NCI-H460 (cell line): ENCODE measurements at regions not wholly inside any gene's neighbourhood (a gene's known extent, or its start where the extent isn't known, plus 50 kb on each side); places are given as distances from the start of the nearest gene placed in this dataset.
"Not testable (repeated sequence)": the region's sequence is repeated elsewhere in the genome, so short reads cannot be mapped to it uniquely, and the experiment has no call there.

Source experiments
- DNase-seq: peaks from one replicate; pipeline ENCODE4 v3.0.0-alpha.2; 2016; ENCODE audit warnings: low read depth; ENCODE audit errors: extremely low read depth

DNA sequence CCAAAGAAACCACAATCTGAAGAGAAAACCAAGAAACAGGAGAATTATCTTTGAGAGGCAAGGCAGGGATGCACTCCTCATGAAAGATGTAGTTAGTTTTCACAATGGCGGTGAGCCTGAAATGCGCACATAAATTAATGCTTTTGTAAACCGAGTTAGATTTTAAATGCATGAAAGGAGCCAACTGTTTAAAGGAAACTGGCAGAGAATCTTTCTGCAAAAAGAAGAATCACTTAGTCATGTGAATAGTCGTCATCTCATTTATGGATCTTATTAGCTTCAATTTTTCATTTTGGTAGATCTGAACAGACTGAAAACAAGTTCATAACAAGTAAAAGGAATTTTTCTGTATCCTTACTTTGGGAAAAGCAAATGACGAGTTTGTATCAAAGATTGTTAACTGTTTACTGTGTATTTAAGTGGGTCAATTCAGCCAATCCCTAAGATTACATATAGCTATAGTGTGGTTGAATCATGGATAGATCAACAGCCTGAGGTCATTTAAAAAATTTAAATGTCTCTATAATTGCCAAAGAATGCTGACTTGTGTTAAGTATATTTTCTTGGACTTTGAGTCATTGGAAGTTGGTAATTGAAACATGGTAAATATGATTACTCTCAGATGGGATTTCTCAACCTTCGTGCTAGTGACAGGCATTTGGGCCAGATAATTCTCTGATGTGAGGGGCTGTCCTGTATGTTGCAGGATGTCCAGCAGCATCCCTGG lies 226.6 kb upstream of the KAZN start:
- DNase-seq, result no peak

DNA sequence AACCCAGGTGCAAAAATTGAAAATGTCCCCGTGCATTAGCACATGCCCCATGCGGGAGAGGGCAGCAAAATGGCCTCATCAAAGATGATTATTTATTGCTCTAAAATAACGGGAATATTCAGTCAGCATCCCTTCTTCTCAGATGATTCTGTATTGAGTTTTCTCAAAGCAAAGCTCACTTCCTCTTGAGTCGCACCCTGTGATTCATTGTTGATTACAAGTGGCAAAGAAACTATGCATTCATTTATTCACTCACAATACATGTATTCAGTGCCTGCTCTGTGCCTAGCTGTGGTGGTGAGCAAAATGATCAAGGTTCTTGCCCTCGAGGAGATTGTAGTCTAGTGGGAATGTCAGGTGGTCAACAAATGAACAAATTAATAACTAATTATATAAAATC lies 226.0 kb upstream of the KAZN start:
- DNase-seq, result no peak

DNA sequence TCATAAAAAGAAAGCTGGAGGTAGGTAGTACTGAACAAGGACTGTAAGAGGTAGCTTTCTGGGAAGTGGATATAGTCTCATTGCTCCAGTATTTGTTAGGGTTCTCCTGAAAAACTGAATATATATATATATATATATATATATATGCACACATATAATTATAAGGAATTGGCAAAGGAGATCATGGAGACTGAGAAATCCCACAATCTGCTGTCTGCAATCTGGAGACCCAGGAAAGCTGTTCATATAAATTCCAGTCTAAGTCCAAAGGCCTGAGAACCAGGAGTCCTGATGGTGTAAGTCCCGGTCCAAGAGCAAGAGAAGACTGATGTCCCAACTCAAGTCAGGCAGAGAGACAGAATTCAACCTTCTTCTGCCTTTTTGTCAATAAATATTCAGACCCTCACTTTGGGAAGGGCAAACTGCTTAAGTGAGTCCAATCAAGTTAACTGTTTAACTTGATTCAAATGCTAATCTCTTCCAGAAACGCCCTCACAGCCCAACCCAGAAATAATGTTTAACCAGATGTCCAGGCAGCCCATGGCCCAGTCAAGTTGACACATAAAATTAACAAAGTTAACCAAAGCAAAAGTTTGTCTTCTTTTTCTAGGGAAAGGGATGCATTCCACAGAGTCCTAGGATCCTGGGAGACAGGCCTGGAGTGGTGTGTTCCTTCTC lies 225.3 kb upstream of the KAZN start:
- no peak for DNase-seq

DNA sequence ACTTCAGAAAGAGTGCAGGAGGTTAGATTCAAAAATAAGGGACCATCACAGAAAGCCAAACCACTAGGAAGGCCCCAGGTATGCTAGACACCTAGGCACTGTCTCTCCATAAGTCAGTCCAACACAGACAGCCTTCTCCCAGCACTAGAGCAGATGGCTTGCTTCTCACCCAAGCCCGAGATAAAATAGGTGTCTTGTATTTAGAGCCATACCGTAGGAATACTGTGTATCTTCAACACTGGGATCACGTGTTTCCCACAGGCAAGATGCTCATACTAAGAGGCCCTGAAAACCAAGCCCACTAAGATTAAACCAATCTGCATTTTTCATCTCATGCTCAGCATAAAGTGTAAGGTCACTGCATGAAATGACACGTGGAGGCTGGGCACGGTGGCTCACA lies 223.3 kb upstream of the KAZN start:
- no peak for DNase-seq

DNA sequence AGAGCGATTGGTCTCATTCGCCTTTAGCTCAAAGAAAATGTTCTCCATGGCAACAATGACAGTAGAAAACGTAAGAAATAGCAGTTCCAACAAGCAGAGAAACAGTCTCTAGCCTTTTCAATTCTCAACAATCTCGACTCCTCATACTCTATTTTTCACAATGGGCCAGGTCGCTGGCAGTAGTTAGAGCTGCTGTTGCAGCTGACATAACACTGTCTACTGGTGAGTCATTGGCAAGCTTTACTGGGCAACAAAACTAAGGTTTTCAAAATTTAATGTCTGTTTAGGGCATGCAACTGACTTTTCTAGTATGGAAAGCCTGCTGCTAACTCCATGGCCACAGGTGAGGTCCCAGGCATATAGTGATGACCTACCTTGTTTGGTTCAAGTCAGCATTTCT lies 221.1 kb upstream of the KAZN start:
- DNase-seq, result no peak

DNA sequence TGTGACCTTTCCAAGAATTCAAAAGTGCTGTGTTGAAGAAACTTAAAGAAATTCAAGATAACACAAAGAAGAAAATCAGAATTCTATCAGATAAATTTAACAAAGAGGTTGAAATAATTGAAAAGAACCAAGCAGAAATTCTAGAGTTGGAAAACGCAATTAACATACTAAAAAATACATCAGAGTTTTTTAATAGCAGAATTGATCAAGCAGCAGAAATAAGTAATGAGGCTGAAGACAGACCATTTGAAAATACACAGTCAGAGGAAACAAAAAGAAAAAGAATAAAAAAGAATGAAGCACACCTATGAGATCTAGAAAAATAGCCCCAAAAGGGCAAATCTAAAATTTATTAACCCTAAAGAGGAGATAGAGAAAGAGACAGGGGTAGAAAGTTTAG lies 218.1 kb upstream of the KAZN start:
- DNase-seq, result no peak

DNA sequence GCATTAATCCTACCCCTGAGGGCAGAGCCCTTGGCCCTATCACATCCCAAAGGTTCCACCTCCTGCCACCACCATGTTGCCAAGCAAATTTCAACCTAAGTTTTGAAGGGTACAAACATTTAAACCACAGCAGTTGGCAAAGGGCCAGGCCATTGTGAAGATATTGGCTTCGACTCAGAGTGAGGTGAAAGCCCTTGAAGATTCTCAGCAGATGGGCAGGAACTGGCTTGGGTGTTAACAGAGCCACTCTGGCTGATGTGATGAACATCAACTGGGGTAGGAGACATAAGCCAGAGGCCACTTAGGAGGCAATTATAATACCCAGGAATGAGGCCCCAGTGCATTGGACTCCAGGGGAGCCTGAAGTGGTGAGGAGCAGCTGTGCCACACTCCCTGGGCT lies 207.7 kb upstream of the KAZN start:
- no peak for DNase-seq

DNA sequence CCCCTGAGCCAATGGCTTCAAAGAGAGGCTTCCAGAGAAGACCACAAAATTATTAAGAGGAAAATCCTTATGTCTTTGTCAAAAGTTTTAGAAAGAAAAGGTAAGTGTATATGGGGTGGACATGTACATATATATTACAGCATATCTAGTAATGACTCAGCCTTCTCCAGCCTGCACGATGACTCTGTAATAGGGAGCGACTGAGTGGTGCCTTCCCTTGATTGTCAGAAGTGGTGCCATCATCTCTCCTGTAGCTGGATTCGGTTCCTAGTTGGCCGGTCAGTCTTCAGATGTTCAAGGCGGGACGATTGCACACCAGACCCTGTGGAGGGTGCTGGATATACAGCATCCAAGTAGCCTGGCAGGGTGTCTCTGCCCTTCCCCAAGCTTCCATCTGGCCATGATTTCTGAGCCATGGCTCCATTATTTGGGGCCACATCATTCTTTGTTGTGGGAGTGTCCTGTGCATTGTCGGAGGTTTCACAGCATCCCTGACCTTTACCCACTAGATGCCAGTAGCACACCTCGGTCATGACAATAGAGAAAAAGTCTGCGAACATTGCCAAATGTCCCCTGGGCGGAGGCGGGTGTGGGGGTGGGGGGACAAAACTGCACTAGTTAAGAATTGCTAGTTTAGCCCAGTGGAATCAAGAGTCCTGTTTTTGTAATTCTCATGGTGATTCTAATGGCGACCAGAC lies 206.2 kb upstream of the KAZN start:
- DNase-seq, result no peak

DNA sequence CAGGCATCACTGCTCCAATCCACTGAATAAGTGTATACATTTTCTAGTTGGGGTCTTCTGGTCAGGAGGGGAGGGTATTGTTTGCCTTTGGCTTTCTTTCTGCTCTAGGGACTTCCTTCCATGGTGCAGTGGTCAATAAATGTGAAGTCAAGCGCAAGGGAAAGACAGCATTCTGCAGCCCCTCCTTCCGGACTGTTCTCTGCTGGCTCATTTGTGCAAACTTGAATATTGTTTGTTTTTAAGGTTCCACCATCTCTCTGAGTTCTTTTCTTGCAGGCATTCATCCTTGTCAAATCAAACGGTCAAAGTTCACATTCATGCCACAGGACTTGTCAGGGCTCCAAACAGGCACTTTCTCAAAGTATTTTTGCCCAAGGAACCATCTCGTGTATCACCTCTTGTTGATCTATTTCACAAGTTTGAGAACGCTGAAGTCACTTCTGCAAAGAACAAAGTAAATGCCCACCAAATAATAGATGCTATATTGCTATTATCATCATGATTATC lies 205.6 kb upstream of the KAZN start:
- DNase-seq, result no peak

DNA sequence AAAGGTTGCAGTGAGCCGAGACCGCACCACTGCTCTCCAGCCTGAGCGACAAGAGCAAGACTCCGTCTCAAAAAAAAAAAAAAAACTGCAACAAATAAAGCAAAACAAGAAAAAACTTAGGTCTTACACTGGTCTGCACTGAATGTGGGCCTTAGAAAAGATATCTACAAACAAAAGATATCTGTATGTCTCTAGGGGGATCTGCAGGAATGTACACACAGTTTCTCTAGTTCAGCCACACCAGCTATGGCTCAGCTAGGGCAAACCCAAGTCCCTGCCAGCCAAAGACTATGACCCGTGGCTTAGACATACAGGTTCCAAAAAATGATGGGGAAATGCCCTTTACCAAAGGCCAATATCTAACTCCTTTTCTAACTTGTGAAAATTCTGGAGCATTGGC lies 202.4 kb upstream of the KAZN start:
- no peak for DNase-seq

DNA sequence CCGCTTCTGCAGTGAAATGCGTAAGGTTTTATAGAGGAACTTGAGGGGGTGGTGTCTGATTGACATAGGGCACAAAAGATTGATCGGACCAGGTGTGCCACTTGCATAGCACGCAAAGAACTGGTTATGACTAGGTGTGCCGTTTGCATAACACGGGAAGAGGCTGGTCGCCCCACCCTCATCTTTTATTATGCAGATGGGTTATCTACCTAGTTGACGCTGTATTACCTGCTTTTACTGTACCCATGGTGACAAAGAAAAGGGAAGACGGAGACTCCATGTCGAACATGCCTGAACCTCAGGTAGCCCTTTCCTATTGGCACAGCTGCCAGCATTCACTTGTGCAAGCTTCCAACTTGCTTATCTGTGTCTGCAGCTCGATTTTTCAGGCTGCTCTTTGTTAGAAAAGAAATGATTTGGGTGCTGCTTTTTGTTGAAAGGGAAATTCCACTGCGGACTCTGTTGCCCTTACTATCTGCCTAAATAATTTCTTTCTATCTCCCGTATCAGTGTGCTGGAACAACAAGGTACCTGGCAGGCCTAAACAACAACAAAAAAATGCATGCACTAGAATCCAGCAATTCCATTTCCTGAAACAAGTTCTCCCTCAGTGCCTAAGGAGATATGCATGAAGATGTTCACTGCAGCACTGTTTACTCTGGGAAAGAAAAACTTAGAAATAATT lies 194.4 kb upstream of the KAZN start:
- DNase-seq, result no peak

DNA sequence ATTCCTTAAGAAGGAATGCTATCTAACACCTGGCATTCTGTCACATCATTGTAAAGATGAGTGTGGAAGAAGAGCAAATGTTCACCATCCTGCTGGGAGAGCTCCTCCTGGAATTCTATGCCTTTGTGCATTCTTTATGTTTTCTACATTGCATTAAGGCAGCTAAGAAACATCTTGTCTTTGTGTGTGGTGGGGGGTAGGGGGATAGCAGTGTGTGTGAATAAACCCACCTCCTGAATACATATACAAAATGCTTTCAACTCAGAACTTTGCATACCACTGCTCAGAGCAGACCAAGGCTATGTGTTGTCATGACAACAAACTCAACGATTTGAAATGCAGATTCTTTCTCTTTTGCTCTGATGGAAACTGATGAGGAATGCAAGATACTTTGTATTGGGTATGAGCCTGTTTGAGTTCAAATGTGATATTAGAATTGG lies 193.6 kb upstream of the KAZN start:
- no peak for DNase-seq

DNA sequence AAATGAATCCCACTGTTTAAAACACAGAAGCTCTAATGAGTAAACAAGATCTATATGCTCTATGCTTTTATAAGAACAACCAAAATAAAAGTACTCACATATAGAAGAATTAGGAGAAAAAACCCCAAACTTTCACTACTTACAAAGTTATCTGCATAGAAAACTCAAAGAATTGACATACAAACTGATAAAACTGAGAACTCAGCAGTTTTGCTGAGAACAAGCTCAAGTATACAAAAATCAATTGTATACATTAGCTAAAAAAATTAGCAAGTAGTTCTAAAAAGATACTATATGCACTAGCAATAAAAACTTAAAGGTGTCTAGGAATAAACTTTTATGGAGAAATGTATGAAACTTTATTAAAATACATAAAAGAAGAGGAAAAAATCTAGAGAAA lies 186.2 kb upstream of the KAZN start:
- no peak for DNase-seq

DNA sequence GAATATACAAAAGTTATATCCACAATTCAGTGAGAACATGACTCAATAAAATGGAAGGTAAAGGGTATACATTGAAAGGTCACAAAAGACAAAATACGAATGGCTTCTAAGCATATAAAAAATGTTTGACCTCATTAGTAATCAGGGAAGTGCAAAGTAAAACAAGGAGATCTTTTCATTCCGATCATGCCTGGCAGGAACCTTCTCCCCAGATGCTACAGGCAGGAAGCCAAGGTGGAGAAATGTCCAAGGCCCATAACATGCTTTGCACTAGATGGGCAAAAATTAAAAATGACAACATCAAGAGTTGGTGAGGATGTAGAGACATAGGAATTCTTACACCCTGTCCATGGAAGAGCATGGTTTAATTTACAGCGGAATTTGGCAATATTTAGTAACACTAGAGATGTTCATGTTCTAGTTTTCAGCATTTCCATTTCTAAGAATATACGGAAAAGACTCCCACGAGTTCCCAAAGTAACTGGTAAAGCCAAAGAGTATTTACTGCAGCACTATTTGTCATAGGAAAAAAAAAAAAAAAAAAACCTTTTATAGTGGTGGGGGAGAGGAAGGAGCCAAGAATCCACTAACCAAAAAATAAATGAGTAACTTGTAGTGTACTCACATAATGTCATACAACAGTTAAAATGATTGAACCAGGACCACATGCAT lies 184.5 kb upstream of the KAZN start:
- no peak for DNase-seq

DNA sequence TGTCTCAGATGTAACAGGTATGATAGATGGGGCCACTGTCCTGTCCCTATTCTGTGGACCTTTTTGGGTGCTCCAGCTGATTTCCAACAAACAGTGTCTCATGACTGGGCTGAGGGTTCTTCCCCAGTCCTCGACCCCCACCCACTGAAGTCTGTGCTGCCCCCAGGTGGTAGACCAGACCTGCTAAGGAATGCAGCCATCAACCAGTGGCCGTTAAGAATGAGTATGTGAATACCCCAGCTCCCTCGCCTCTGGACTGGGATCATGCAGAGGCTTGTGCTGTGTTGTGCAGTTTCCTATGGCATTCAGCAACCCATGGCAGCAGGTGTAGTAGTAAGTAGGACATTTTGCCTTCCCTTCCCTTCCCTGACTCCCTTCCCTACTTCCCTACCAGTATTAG lies 183.1 kb upstream of the KAZN start:
- DNase-seq, result no peak

DNA sequence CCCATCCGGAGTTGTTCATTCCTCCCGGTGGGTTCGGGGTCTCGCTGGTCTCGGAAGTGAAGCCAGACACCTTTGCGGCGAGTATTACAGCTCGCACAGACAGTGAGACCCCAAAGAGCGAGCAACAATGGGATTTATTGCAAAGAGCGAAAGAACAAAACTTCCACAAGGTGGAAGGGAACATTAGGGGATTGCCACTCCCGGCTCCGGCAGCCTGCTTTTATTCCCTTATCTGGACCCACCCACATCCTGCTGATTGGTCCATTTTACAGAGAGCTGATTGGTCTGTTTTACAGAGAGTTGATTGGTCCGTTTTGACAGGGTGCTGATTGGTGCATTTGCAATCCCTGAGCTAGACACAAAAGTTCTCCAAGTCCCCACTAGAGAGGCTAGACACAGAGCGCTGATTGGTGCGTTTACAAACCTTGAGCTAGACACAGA lies 178.7 kb upstream of the KAZN start:
- DNase-seq, result not testable (repeated sequence)

DNA sequence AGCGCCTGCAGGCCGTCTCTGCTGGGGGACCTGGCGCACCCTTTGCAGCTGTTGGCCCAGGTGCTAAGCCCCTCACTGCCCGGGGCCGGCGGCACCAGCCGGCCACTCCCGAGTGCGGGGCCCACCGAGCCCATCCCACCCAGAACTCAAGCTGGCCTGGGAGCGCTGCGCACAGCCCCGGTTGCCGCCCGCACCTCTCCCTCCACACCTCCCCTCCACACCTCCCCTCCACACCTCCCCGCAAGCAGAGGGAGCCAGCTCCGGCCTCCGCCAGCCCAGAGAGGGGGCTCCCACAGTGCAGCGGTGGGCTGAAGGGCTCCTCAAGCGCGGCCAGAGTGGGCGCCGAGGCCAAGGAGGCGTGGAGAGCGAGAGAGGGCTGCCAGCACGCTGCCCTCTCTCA lies 177.8 kb upstream of the KAZN start:
- DNase-seq, result no peak

DNA sequence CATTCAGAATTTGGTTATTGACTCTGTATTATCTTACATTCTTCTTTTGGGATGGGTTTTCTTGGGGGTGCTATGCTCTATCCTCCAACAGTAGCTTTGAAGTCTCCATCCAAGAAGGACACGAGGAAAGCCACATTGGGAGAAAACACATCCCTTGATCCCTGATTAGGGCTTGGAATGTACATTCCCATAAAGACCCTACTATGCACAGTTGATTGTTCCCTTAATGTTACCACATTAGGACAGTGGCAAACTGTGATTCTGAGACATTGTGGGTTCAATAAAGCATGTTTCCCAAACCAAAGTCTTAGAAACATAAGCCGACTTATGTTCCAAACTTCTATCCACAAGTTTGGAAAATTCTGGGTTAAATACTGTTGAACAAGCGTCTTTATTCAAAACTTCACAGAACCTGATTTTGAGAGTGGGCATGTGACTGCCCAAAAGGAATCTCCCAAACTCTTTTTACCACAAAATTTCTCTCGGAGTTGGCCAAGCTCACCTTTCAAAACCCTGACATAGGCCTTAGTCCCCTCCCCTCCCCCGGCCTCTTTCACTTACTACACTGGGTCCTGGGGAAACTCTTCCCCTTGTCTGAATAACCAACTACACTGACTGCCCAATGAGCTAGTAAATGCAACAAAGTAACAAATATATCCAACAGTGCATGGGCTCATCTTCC lies 177.0 kb upstream of the KAZN start:
- DNase-seq, result no peak

DNA sequence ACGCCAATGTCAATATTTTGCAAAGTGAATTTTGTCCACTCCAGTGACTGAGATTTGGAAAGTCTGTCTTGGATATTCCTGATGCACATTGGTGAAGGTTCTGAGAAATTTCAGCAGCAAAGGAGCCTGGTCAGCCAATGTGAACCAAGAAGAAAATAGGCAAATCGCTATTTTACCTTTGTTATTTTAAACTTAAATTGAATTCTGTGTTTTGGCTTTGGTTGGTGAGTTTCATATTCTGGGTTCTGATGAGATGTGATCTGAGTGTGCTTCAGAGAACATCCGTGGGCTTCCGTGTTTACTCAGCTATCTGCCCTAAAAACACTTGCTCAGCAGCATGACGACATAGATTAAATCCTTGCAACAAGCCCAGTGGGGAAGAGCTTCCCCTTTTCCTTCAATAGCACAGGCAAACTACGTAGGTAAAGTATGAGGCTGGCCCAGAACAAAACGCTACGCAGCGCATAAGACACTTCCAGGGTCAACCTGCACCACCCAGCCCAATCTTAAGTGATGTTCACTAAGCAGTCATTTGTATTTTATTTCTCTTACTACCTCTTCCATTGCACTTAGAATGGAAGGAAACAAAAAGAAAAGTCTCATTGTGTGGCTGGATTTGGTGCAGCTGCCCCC lies 176.4 kb upstream of the KAZN start:
- no peak for DNase-seq
